PC-9 (cell line): ENCODE measurements at regions not wholly inside any gene's neighbourhood (a gene's known extent, or its start where the extent isn't known, plus 50 kb on each side); places are given as distances from the start of the nearest gene placed in this dataset.
"Not testable (repeated sequence)": the region's sequence is repeated elsewhere in the genome, so short reads cannot be mapped to it uniquely, and the experiment has no call there.

ENCODE experiments used
- BruUV-seq: library from RNA; stranded (reverse); fragments of 400-500 nt; replicated peaks from 2 replicates; lab custom pipeline; 2021; lab: Mats Ljungman, UMichigan
- CTCF ChIA-PET: fragments of 300-600 bp; sonication (Branson Sonifier 250); formaldehyde crosslinking; loops from one replicate; lab custom pipeline; 2022; ENCODE audit warnings: antibody characterized with exemption; lab: Charles Lee
- POLR2A ChIA-PET: fragments of 300-600 bp; sonication (Branson Sonifier 250); formaldehyde crosslinking; loops from one replicate; lab custom pipeline; 2022; ENCODE audit warnings: antibody characterized with exemption; ENCODE audit not compliant: unreplicated experiment; lab: Charles Lee
- DNase-seq, 2 experiments: peaks; one replicate each; pipeline versions ENCODE4 v3.0.0 to v3.0.0-alpha.2; 2015 to 2022; ENCODE audit warnings: mixed read lengths in 1 of 2
- H2AFZ ChIP-seq: fragments of 200-600 bp; sonication (generic); 2 replicates; pipeline ENCODE4 v1.8.1; 2017; ENCODE audit warnings: antibody characterized with exemption
- H3F3A ChIP-seq: fragments of 200-600 bp; sonication (generic); 2 replicates; pipeline ENCODE4 v1.8.1; 2017; ENCODE audit warnings: antibody characterized with exemption, mild to moderate bottlenecking, low read depth; ENCODE audit not compliant: insufficient read depth
- H3K27ac ChIP-seq: fragments of 200-600 bp; sonication (generic); 2 replicates; pipeline ENCODE4 v1.6.1; 2016; ENCODE audit warnings: mixed run types
- H3K27me3 ChIP-seq: fragments of 200-600 bp; sonication (generic); 2 replicates; pipeline ENCODE4 v1.6.1; 2016; ENCODE audit warnings: low read depth, mixed run types; ENCODE audit not compliant: insufficient read depth
- H3K36me3 ChIP-seq: fragments of 200-600 bp; sonication (generic); 2 replicates; pipeline ENCODE4 v1.6.1; 2016; ENCODE audit warnings: low read depth, mixed run types
- H3K4me1 ChIP-seq: fragments of 200-600 bp; sonication (generic); replicated peaks from 2 replicates; pipeline ENCODE4 v1.6.1; 2016; ENCODE audit warnings: mixed run types; ENCODE audit not compliant: insufficient read depth
- H3K4me2 ChIP-seq: fragments of 200-600 bp; sonication (generic); 2 replicates; pipeline ENCODE4 v1.6.1; 2017; ENCODE audit warnings: mixed run types
- H3K4me3 ChIP-seq: fragments of 200-600 bp; sonication (generic); 2 replicates; pipeline ENCODE4 v1.6.1; 2016; ENCODE audit warnings: mixed run types
- H3K79me2 ChIP-seq: fragments of 200-600 bp; sonication (generic); 2 replicates; pipeline ENCODE4 v1.6.1; 2017; ENCODE audit warnings: low read depth, mixed run types
- H3K9me2 ChIP-seq: fragments of 200-600 bp; sonication (generic); 2 replicates; pipeline ENCODE4 v1.8.1; 2017; ENCODE audit warnings: mild to moderate bottlenecking; ENCODE audit not compliant: insufficient read depth
- H3K9me3 ChIP-seq: fragments of 200-600 bp; sonication (generic); 2 replicates; pipeline ENCODE4 v1.8.1; 2016; ENCODE audit warnings: low read depth; ENCODE audit not compliant: insufficient read depth
- H4K20me1 ChIP-seq: fragments of 200-600 bp; sonication (generic); 2 replicates; pipeline ENCODE4 v1.8.1; 2017; ENCODE audit not compliant: insufficient read depth
- EZH2 ChIP-seq: fragments of 200-600 bp; sonication (generic); IDR thresholded peaks from 2 replicates; pipeline ENCODE4 v1.8.0; 2017; ENCODE audit warnings: antibody characterized with exemption, low read depth
- intact Hi-C: fragments of 100-400 bp; cut with micrococcal nuclease; formaldehyde crosslinking; loops from one replicate; pipeline ENCODE4 v1.10.0; 2022; ENCODE audit not compliant: unreplicated experiment
- TF ChIP-seq, protein P1 (sequence below): fragments of 200-600 bp; sonication (generic); conservative IDR thresholded peaks from 2 replicates; pipeline ENCODE4 v1.6.1; 2017; ENCODE audit warnings: mixed run types, antibody characterized with exemption, mild to moderate bottlenecking, moderate library complexity

DNA sequence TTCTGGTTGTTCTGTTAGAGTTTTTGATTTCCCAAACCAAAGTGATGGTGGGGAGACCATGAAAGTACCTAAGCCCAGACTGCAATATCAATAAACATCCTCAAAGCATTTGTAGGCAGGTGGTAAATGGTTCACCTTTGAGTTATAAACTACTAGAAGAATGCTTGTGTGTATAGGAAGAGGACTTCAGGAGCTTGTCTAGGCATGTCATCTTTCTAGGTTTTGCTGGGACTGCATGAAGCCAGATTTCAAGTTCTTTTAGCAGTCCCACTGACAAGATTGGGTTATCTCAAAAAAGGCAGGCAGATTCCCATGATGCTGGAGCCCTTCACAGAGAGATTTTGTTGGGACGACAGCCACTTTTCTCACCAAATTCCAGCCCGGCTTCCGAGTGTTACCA is 135.3 kb downstream of the KCNE4 start:
- Histone ChIP-seq H3K79me2 (no peaks in the 10 kb centered on the region), H2AFZ (no peak overlapping the region), H3K4me1 (no peaks in the 10 kb centered on the region), H3K4me2 (no peak overlapping the region), H3K27ac (no peak overlapping the region), H3K27me3 (no peaks in the 10 kb centered on the region), H3K4me3 (no peak overlapping the region), H3K9me3 (no peaks in the 10 kb centered on the region), H3K9me2 (no peaks in the 10 kb centered on the region), H3F3A (no peaks in the 10 kb centered on the region), H3K36me3 (no peaks in the 10 kb centered on the region), H4K20me1 (no peaks in the 10 kb centered on the region)
- BruUV-seq: no TSS peak
- DNase-seq: no peak
- TF ChIP-seq EZH2: no peak
- TF ChIP-seq, protein P1, sequence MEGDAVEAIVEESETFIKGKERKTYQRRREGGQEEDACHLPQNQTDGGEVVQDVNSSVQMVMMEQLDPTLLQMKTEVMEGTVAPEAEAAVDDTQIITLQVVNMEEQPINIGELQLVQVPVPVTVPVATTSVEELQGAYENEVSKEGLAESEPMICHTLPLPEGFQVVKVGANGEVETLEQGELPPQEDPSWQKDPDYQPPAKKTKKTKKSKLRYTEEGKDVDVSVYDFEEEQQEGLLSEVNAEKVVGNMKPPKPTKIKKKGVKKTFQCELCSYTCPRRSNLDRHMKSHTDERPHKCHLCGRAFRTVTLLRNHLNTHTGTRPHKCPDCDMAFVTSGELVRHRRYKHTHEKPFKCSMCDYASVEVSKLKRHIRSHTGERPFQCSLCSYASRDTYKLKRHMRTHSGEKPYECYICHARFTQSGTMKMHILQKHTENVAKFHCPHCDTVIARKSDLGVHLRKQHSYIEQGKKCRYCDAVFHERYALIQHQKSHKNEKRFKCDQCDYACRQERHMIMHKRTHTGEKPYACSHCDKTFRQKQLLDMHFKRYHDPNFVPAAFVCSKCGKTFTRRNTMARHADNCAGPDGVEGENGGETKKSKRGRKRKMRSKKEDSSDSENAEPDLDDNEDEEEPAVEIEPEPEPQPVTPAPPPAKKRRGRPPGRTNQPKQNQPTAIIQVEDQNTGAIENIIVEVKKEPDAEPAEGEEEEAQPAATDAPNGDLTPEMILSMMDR: no peak
- CTCF ChIA-PET: no interaction called here
- POLR2A ChIA-PET: no interaction called here
- intact Hi-C loops: no loop called here

DNA sequence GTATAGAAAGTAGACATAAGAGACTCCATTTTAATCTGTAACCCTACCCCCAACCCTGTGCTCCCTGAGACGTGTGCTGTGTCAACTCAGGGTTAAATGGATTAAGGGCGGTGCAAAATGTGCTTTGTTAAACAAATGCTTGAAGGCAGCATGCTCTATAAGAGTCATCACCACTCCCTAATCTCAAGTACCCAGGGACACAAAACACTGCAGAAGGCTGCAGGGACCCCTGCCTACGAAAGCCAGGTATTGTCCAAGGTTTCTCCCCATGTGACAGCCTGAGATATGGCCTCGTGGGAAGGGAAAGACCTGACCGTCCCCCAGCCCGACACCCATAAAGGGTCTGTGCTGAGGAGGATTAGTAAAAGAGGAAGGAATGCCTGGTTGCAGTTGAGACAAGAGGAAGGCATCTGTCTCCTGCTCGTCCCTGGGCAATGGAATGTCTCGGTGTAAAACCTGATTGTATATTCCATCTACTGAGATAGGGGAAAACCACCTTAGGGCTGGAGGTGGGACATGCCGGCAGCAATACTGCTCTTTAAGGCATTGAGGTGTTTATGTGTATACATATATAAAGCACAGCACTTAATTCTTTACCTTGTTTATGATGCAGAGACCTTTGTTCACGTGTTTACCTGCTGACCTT is 138.7 kb downstream of the KCNE4 start:
- BruUV-seq, POLR2A ChIA-PET, H3K9me2 ChIP-seq, H3K27me3 ChIP-seq, CTCF ChIA-PET, H4K20me1 ChIP-seq, H3K36me3 ChIP-seq, H2AFZ ChIP-seq, H3K9me3 ChIP-seq, DNase-seq, H3K4me3 ChIP-seq, intact Hi-C loops, H3K79me2 ChIP-seq, H3K27ac ChIP-seq, H3K4me1 ChIP-seq, H3K4me2 ChIP-seq, H3F3A ChIP-seq: not testable (repeated sequence)

DNA sequence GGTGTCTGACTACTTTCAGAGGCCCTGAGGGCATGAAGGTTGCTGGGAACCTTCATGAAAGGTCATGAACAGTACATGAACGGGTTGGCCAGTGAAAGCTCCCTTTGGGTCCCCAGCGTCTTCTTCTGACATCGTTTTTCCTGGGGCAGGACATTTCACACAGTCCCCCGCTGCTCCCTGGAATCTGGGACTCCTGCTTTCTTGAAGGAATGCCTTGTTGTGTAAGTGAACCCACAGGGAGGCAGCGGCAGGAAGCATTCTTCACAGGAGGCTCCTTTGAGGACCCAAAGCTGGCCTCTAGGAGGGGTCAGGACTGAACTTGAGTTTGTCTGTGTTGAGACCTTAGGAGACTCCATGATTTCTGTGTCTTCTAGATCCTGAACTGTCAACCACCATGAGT is 144.3 kb downstream of the KCNE4 start:
- Histone ChIP-seq H4K20me1 (no peaks in the 10 kb centered on the region), H3K27ac (no peak overlapping the region), H2AFZ (peak overlapping the region; percentile 20; the same call in 1 of the 2 replicates), H3K4me3 (no peak overlapping the region), H3K4me1 (no peaks in the 10 kb centered on the region), H3K36me3 (no peaks in the 10 kb centered on the region), H3K27me3 (no peaks in the 10 kb centered on the region), H3K79me2 (no peaks in the 10 kb centered on the region), H3K9me2 (no peaks in the 10 kb centered on the region), H3F3A (no peaks in the 10 kb centered on the region), H3K4me2 (no peak overlapping the region), H3K9me3 (no peaks in the 10 kb centered on the region; the same call in 1 of the 2 replicates)
- no TSS peak for BruUV-seq
- DNase-seq: no peak
- intact Hi-C loops: no loop called here
- POLR2A ChIA-PET: interaction anchor here (0.5 kb wide), 1 partner anchor 41 kb away, joined by 3 read pairs; no protein-coding TSS in a partner anchor
- CTCF ChIA-PET: interaction anchor here (0.7 kb wide), 1 partner anchor 399 kb away, joined by 3 read pairs; no protein-coding TSS in a partner anchor
- TF ChIP-seq, protein P1: no peak
- no peak for TF ChIP-seq EZH2
